Astrocyte (in vitro differentiated cells and primary cell): ENCODE measurements at regions not wholly inside any gene's neighbourhood (a gene's known extent, or its start where the extent isn't known, plus 50 kb on each side); places are given as distances from the start of the nearest gene placed in this dataset.

Source experiments
- DNase-seq: peaks from one replicate; pipeline ENCODE4 v3.0.0-alpha.2; 2010; ENCODE audit warnings: low read depth
- FAIRE-seq: peaks from 2 replicates; lab custom pipeline; 2011; peaks lifted over from hg19 to GRCh38; lab: Jason Lieb, UNC
- H2AFZ ChIP-seq: 2 replicates; pipeline ENCODE4 v1.6.0; 2012; ENCODE audit warnings: low read depth, low read length, inconsistent platforms
- H3K27ac ChIP-seq: 2 replicates; pipeline ENCODE4 v1.5.1; 2011; ENCODE audit warnings: low read depth, low read length, inconsistent platforms
- H3K27me3 ChIP-seq: 2 replicates; pipeline ENCODE4 v1.6.0; 2011; ENCODE audit warnings: low read length, inconsistent platforms; ENCODE audit not compliant: insufficient read depth
- H3K36me3 ChIP-seq: 2 replicates; pipeline ENCODE4 v1.5.1; 2011; ENCODE audit warnings: low read length, inconsistent platforms; ENCODE audit not compliant: insufficient read depth
- H3K4me1 ChIP-seq: 2 replicates; pipeline ENCODE4 v1.5.1; 2011; ENCODE audit warnings: low read length, inconsistent platforms; ENCODE audit not compliant: insufficient read depth
- H3K4me2 ChIP-seq: 2 replicates; pipeline ENCODE4 v1.6.0; 2012; ENCODE audit warnings: low read length, inconsistent platforms
- H3K4me3 ChIP-seq: 2 replicates; pipeline ENCODE4 v1.5.1; 2011; ENCODE audit warnings: low read depth, mild to moderate bottlenecking, low read length, inconsistent platforms; ENCODE audit not compliant: insufficient read depth
- H3K79me2 ChIP-seq: 2 replicates; pipeline ENCODE4 v1.6.0; 2012; ENCODE audit warnings: mild to moderate bottlenecking, low read length, inconsistent platforms; ENCODE audit not compliant: insufficient read depth
- H3K9ac ChIP-seq: 2 replicates; pipeline ENCODE4 v1.6.0; 2012; ENCODE audit warnings: mild to moderate bottlenecking, low read length, inconsistent platforms
- H3K9me3 ChIP-seq: 2 replicates; pipeline ENCODE4 v1.5.1; 2012; ENCODE audit warnings: low read depth, mild to moderate bottlenecking, low read length, inconsistent platforms; ENCODE audit not compliant: insufficient read depth
- H4K20me1 ChIP-seq: 2 replicates; pipeline ENCODE4 v1.6.0; 2012; ENCODE audit warnings: low read length, inconsistent platforms; ENCODE audit not compliant: insufficient read depth
- H3K27ac Mint-ChIP-seq: one replicate; pipeline ENCODE4 v1.8.0; 2021; ENCODE audit warnings: mild to moderate bottlenecking, mixed read lengths; ENCODE audit not compliant: unreplicated experiment
- H3K27me3 Mint-ChIP-seq: one replicate; pipeline ENCODE4 v1.8.0; 2021; ENCODE audit warnings: low read depth, mixed read lengths; ENCODE audit not compliant: unreplicated experiment
- H3K36me3 Mint-ChIP-seq: one replicate; pipeline ENCODE4 v1.8.0; 2021; ENCODE audit warnings: low read depth, mixed read lengths; ENCODE audit not compliant: unreplicated experiment
- H3K4me1 Mint-ChIP-seq: one replicate; pipeline ENCODE4 v1.8.0; 2021; ENCODE audit warnings: low read depth, mixed read lengths; ENCODE audit not compliant: unreplicated experiment
- H3K4me3 Mint-ChIP-seq: one replicate; pipeline ENCODE4 v1.8.0; 2021; ENCODE audit warnings: mild to moderate bottlenecking, moderate library complexity, mixed read lengths; ENCODE audit not compliant: unreplicated experiment
- H3K9me3 Mint-ChIP-seq: one replicate; pipeline ENCODE4 v1.8.0; 2021; ENCODE audit warnings: mild to moderate bottlenecking, mixed read lengths; ENCODE audit not compliant: unreplicated experiment
- EZH2 ChIP-seq: IDR thresholded peaks from 2 replicates; pipeline ENCODE4 v1.6.1; 2012; ENCODE audit warnings: mild to moderate bottlenecking, low read length, inconsistent platforms; ENCODE audit not compliant: insufficient read depth
- TF ChIP-seq, protein P1 (sequence below): IDR thresholded peaks from 2 replicates; pipeline ENCODE4 v1.5.1; 2011; ENCODE audit warnings: low read depth, mild to moderate bottlenecking, inconsistent platforms, low read length, moderate library complexity; ENCODE audit not compliant: insufficient read depth

DNA sequence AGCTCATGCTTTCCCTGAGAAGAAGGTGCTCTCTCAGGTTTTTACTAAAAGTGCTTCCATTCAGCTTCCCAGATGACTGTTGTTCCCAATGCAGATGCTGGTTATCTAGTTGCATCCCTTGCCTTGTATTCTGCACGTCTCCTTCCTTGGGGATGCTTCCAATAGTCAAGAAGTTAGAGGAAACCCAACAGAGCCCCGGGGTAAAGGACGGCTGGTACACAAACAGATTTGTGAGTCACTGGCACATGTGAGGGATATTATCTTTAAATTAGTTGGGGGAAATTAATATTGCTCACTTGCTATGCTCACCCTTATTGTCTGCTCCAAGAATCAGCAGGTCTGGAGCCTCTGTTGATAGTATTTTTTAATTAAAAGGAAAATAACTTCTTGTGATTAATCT, 465.2 kb upstream of the BOD1L1 start:
- DNase-seq (no peak), FAIRE-seq (no peak)
- no peaks in the 10 kb centered on the region for H3K36me3 ChIP-seq
- no peaks in the 10 kb centered on the region for H3K27me3 Mint-ChIP-seq
- H3K27ac Mint-ChIP-seq, result no peak overlapping the region
- peaks cover 5% of the 10 kb centered on the region for H3K9me3 Mint-ChIP-seq
- H3K27ac ChIP-seq, result no peak overlapping the region
- H3K79me2 ChIP-seq, result no peaks in the 10 kb centered on the region
- no peak overlapping the region for H3K4me2 ChIP-seq
- H3K36me3 Mint-ChIP-seq, result no peaks in the 10 kb centered on the region
- no peaks in the 10 kb centered on the region for H4K20me1 ChIP-seq
- H3K4me3 ChIP-seq, result no peak overlapping the region
- no peaks in the 10 kb centered on the region for H3K9me3 ChIP-seq
- peaks cover 9% of the 10 kb centered on the region for H3K4me1 Mint-ChIP-seq
- H3K4me1 ChIP-seq, result peaks cover 4% of the 10 kb centered on the region
- no peak overlapping the region for H3K4me3 Mint-ChIP-seq
- H2AFZ ChIP-seq, result no peak overlapping the region
- H3K27me3 ChIP-seq, result no peaks in the 10 kb centered on the region
- H3K9ac ChIP-seq, result no peak overlapping the region
- TF ChIP-seq, protein P1, sequence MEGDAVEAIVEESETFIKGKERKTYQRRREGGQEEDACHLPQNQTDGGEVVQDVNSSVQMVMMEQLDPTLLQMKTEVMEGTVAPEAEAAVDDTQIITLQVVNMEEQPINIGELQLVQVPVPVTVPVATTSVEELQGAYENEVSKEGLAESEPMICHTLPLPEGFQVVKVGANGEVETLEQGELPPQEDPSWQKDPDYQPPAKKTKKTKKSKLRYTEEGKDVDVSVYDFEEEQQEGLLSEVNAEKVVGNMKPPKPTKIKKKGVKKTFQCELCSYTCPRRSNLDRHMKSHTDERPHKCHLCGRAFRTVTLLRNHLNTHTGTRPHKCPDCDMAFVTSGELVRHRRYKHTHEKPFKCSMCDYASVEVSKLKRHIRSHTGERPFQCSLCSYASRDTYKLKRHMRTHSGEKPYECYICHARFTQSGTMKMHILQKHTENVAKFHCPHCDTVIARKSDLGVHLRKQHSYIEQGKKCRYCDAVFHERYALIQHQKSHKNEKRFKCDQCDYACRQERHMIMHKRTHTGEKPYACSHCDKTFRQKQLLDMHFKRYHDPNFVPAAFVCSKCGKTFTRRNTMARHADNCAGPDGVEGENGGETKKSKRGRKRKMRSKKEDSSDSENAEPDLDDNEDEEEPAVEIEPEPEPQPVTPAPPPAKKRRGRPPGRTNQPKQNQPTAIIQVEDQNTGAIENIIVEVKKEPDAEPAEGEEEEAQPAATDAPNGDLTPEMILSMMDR, result no peak
- no peak for TF ChIP-seq EZH2

DNA sequence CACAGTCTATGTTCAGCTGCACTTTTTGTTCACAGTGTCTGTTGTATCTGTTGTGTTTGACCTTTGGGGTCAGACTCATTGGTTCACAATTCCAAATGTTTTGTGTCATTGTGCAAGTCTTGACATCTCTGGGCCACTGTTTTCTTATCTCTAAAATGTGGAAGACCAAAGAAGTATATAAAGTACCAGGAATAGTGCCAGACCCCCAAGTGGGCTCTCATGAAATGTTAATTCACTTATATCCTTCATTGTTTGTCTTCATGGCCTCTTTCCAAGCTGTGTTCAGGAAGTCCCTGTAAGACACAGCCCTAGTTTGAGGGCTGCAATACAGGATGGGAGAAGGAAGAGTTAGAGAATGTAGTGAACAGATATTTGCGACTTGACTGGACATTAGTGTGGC, 468.3 kb upstream of the BOD1L1 start:
- Histone ChIP-seq H3K4me1 (peaks cover 4% of the 10 kb centered on the region), H3K4me2 (no peak overlapping the region), H3K79me2 (no peaks in the 10 kb centered on the region), H4K20me1 (no peaks in the 10 kb centered on the region), H3K27me3 (no peaks in the 10 kb centered on the region), H2AFZ (no peak overlapping the region), H3K4me3 (no peak overlapping the region), H3K9ac (no peak overlapping the region), H3K27ac (no peak overlapping the region), H3K9me3 (no peaks in the 10 kb centered on the region), H3K36me3 (no peaks in the 10 kb centered on the region)
- Mint-ChIP-seq H3K9me3 (peaks cover 5% of the 10 kb centered on the region), H3K27ac (no peak overlapping the region), H3K36me3 (no peaks in the 10 kb centered on the region), H3K27me3 (peaks cover 6% of the 10 kb centered on the region), H3K4me1 (peaks cover 9% of the 10 kb centered on the region), H3K4me3 (no peak overlapping the region)
- TF ChIP-seq, protein P1, result no peak
- no peak for TF ChIP-seq EZH2
- DNase-seq (no peak), FAIRE-seq (peak; percentile 68)

DNA sequence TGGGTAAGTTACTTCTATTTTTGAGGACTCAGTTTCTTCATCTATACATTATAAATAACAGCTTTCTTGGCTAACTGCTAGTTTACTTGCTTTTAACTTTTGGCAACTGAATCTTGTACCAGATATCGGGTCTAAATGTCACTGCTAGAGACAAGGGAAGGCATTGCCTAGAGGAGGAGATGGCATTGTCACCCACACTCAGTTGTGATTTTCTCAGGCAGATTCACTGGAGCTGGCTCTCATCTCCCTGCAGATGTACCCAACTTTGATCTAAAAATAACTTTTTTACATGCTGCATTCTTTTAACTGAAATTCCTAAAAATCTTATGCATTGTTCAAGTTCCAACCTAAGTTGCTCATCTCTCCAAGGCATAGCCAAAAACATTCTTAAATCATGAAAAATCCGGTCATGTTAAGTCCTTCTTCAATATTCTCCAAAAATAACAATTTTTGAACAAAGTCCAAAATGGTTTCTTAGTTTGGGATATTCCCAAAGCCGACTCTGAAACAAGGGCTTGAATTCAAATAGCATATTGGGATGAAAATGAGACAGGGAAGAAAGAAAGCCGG, 469.0 kb upstream of the BOD1L1 start:
- H3K9me3 ChIP-seq, result no peaks in the 10 kb centered on the region
- H3K4me3 ChIP-seq, result no peak overlapping the region
- H3K27me3 ChIP-seq, result no peaks in the 10 kb centered on the region
- H3K27ac Mint-ChIP-seq, result no peak overlapping the region
- no peak overlapping the region for H3K4me3 Mint-ChIP-seq
- no peak overlapping the region for H2AFZ ChIP-seq
- TF ChIP-seq, protein P1, result no peak
- no peak for TF ChIP-seq EZH2
- no peak overlapping the region for H3K9ac ChIP-seq
- H3K4me2 ChIP-seq, result peak overlapping the region; percentile 21
- DNase-seq, result peak; percentile 72
- no peaks in the 10 kb centered on the region for H3K36me3 Mint-ChIP-seq
- H3K27me3 Mint-ChIP-seq, result peaks cover 8% of the 10 kb centered on the region
- no peaks in the 10 kb centered on the region for H3K36me3 ChIP-seq
- no peaks in the 10 kb centered on the region for H3K79me2 ChIP-seq
- H3K27ac ChIP-seq, result peak overlapping the region; percentile 26
- peaks cover 9% of the 10 kb centered on the region for H3K4me1 Mint-ChIP-seq
- peaks cover 5% of the 10 kb centered on the region for H3K9me3 Mint-ChIP-seq
- no peaks in the 10 kb centered on the region for H4K20me1 ChIP-seq
- peak; percentile 55 for FAIRE-seq
- H3K4me1 ChIP-seq, result peaks cover 4% of the 10 kb centered on the region
